ENCODE measurements at regions not wholly inside any gene's neighbourhood (a gene's known extent, or its start where the extent isn't known, plus 50 kb on each side); places are given as distances from the start of the nearest gene placed in this dataset.

GRCh38 chr15:61527836-61528580 is 298.9 kb upstream of the RORA start:
- DNase-seq (ENCODE audit: low spot score), result no peak

- DNase-seq (ENCODE audit: low spot score), result no peak
These were observed 295.4 kb upstream of the RORA start for GRCh38 chr15:61524545-61524944.

GRCh38 chr15:61524086-61524485 is 295.0 kb upstream of the RORA start:
- DNase-seq (ENCODE audit: low spot score), result no peak

GRCh38 chr15:61522411-61522810 is 293.3 kb upstream of the RORA start:
- DNase-seq (ENCODE audit: low spot score), result no peak

GRCh38 chr15:61521953-61522352 is 292.9 kb upstream of the RORA start:
- DNase-seq (ENCODE audit: low spot score), result no peak

- DNase-seq (ENCODE audit: low spot score), result no peak
These were observed 290.2 kb upstream of the RORA start for GRCh38 chr15:61519296-61519695.

- no peak for DNase-seq (ENCODE audit: low spot score)
These were observed 289.3 kb upstream of the RORA start for GRCh38 chr15:61518191-61518950.

GRCh38 chr15:61517776-61518175 is 288.7 kb upstream of the RORA start:
- DNase-seq (ENCODE audit: low spot score), result no peak

GRCh38 chr15:61517335-61517734 is 288.2 kb upstream of the RORA start:
- no peak for DNase-seq (ENCODE audit: low spot score)

GRCh38 chr15:61511756-61512155 is 282.7 kb upstream of the RORA start:
- DNase-seq (ENCODE audit: low spot score), result no peak

- no peak for DNase-seq (ENCODE audit: low spot score)
These were observed 282.0 kb upstream of the RORA start for GRCh38 chr15:61511089-61511488.

GRCh38 chr15:61509327-61509840 is 280.3 kb upstream of the RORA start:
- no peak for DNase-seq (ENCODE audit: low spot score)

GRCh38 chr15:61503383-61503969 is 274.4 kb upstream of the RORA start:
- no peak for DNase-seq (ENCODE audit: low spot score)

GRCh38 chr15:61501815-61502389 is 272.8 kb upstream of the RORA start:
- no peak for DNase-seq (ENCODE audit: low spot score)

- no peak for DNase-seq (ENCODE audit: low spot score)
These were observed 272.0 kb upstream of the RORA start for GRCh38 chr15:61500951-61501620.

- no peak for DNase-seq (ENCODE audit: low spot score)
These were observed 271.4 kb upstream of the RORA start for GRCh38 chr15:61500523-61500922.

GRCh38 chr15:61499376-61499775 is 270.3 kb upstream of the RORA start:
- DNase-seq (ENCODE audit: low spot score), result no peak

- DNase-seq (ENCODE audit: low spot score), result no peak
These were observed 260.5 kb upstream of the RORA start for GRCh38 chr15:61489571-61489970.

GRCh38 chr15:61483599-61483998 is 254.5 kb upstream of the RORA start:
- DNase-seq (ENCODE audit: low spot score), result no peak

- no peak for DNase-seq (ENCODE audit: low spot score)
These were observed 252.8 kb upstream of the RORA start for GRCh38 chr15:61481886-61482285.

GRCh38 chr15:61480863-61481262 is 251.8 kb upstream of the RORA start:
- DNase-seq (ENCODE audit: low spot score), result no peak

GRCh38 chr15:61480295-61480694 is 251.2 kb upstream of the RORA start:
- no peak for DNase-seq (ENCODE audit: low spot score)

Data from hepatic stellate cell (primary cell).